ENCODE measurements at regions not wholly inside any gene's neighbourhood (a gene's known extent, or its start where the extent isn't known, plus 50 kb on each side); places are given as distances from the start of the nearest gene placed in this dataset.

- TF ChIP-seq CHD7 (IDR thresholded peaks at IDR 0.05; ENCODE audit: insufficient replicate concordance, low read length) (no peak), FOSL1 (IDR thresholded peaks at IDR 0.05; ENCODE audit: insufficient read depth, low read depth, low read length) (no peak), ZNF274 (IDR thresholded peaks at IDR 0.05; ENCODE audit: borderline replicate concordance, extremely low read depth, low read length) (no peak), EZH2 (IDR thresholded peaks at IDR 0.05; ENCODE audit: low read depth, low read length, severe bottlenecking) (no peak), SP2 (IDR thresholded peaks at IDR 0.05; ENCODE audit: low read length) (no peak), KDM4A (IDR thresholded peaks at IDR 0.05; ENCODE audit: low read depth, low read length, severe bottlenecking) (no peak)
Observed at GRCh38 chr21:22174746-22175145, 1176.5 kb downstream of the NCAM2 start (continued).

Data from H1 (cell line).